ENCODE measurements at regions not wholly inside any gene's neighbourhood (a gene's known extent, or its start where the extent isn't known, plus 50 kb on each side); places are given as distances from the start of the nearest gene placed in this dataset.

DNA sequence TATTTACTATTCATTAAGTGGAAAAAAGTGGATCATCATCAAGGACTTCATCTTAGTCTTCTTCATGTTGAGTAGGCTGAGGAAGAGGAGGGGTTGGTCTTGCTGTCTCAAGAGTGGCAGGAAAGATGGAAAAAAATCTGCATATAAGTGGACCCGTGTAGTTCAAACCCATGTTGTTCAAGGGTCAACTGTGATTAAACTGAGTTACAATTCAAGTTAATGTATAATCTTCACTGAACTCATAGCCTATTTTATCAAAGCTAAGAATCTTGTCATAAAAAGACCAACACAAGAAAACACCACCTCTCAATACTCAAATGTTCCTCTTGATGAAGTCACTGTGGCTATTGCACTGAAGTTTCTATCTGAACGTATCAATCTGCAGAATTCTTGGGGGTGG is 260.2 kb downstream of the FNDC1 start:
- no peaks in the 10 kb centered on the region for H4K20me1 ChIP-seq (ENCODE audit: insufficient read depth, poor library complexity, severe bottlenecking)
- H3K4me2 ChIP-seq, result no peak overlapping the region
- H3K9me2 ChIP-seq (replicated peaks; ENCODE audit: insufficient read depth), result no peaks in the 10 kb centered on the region
- WGBS (ENCODE audit: low lambda C conversion rate, missing lambda C conversion rate), result 28% methylated on average over 2 of the region's 2 CpGs
- H3K9me3 ChIP-seq (ENCODE audit: low read depth), result no peaks in the 10 kb centered on the region
- no peaks in the 10 kb centered on the region for H3K4me1 ChIP-seq (ENCODE audit: insufficient read depth)
- no peak for DNase-seq (ENCODE audit: low spot score)
- H3K27me3 ChIP-seq, result no peaks in the 10 kb centered on the region
- no peaks in the 10 kb centered on the region for H3K36me3 ChIP-seq (replicated peaks; ENCODE audit: insufficient read depth, low read depth)
- TF ChIP-seq, protein P1, sequence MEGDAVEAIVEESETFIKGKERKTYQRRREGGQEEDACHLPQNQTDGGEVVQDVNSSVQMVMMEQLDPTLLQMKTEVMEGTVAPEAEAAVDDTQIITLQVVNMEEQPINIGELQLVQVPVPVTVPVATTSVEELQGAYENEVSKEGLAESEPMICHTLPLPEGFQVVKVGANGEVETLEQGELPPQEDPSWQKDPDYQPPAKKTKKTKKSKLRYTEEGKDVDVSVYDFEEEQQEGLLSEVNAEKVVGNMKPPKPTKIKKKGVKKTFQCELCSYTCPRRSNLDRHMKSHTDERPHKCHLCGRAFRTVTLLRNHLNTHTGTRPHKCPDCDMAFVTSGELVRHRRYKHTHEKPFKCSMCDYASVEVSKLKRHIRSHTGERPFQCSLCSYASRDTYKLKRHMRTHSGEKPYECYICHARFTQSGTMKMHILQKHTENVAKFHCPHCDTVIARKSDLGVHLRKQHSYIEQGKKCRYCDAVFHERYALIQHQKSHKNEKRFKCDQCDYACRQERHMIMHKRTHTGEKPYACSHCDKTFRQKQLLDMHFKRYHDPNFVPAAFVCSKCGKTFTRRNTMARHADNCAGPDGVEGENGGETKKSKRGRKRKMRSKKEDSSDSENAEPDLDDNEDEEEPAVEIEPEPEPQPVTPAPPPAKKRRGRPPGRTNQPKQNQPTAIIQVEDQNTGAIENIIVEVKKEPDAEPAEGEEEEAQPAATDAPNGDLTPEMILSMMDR (IDR thresholded peaks at IDR 0.05; ENCODE audit: poor library complexity), result no peak
- TF ChIP-seq EZH2 (IDR thresholded peaks at IDR 0.05; ENCODE audit: borderline replicate concordance) (no peak), EZH2phosphoT487 (IDR thresholded peaks at IDR 0.05; ENCODE audit: low read depth, severe bottlenecking, unreplicated experiment) (no peak)
- H3K4me3 ChIP-seq, result no peak overlapping the region
- no peaks in the 10 kb centered on the region for H3K79me2 ChIP-seq
- no peak overlapping the region for H3K27ac ChIP-seq
- no peak overlapping the region for H2AFZ ChIP-seq

DNA sequence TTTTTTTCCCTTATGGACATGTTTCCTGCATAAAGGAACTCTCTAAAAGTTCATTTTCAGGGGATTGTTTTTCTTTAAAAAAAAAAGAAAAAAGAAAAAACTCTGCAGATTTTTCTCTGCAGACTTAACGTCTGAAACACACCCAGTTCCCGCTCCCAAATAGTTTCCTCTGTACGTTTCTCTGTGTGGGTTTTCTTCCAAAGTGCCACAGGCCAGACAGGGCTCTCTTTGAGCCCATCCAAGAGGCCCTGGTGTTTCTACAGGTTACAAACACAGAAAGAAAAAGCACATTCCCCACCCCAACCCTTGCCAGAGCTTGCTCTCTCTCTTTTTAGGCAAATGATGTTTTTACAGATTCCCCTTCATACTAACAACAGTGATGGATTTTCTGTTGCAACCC is 258.6 kb downstream of the FNDC1 start:
- Histone ChIP-seq H3K27ac (no peak overlapping the region), H3K4me3 (no peak overlapping the region), H3K36me3 (replicated peaks; ENCODE audit: insufficient read depth, low read depth) (no peaks in the 10 kb centered on the region), H3K4me2 (no peak overlapping the region), H3K79me2 (no peaks in the 10 kb centered on the region), H4K20me1 (ENCODE audit: insufficient read depth, poor library complexity, severe bottlenecking) (no peaks in the 10 kb centered on the region), H3K4me1 (ENCODE audit: insufficient read depth) (no peaks in the 10 kb centered on the region), H2AFZ (no peak overlapping the region), H3K27me3 (no peaks in the 10 kb centered on the region), H3K9me2 (replicated peaks; ENCODE audit: insufficient read depth) (no peaks in the 10 kb centered on the region), H3K9me3 (ENCODE audit: low read depth) (no peaks in the 10 kb centered on the region)
- WGBS (ENCODE audit: low lambda C conversion rate, missing lambda C conversion rate), result 63% methylated on average over 3 of the region's 3 CpGs
- no peak for DNase-seq (ENCODE audit: low spot score)
- TF ChIP-seq, protein P1 (IDR thresholded peaks at IDR 0.05; ENCODE audit: poor library complexity), result no peak
- no peak for TF ChIP-seq EZH2phosphoT487 (IDR thresholded peaks at IDR 0.05; ENCODE audit: low read depth, severe bottlenecking, unreplicated experiment)
- no peak for TF ChIP-seq EZH2 (IDR thresholded peaks at IDR 0.05; ENCODE audit: borderline replicate concordance)

DNA sequence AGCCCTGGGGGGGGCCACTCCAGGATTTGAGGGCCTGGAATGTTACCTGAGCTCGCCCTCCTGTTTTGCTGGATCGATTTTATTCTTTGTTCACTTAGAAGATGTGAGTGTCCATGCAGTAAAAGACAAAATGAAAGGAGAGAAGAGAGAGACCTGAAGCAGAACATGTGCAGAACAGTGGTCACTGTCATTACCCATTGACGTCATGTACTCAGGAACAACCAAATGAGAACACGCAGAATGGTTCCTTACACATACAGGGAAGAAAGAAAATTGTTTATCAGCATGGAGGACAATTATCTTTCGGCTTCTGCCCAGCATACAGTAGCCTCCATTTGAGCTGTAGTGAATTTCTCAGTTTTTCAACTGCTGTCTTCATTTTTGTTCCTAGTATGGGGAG is 258.1 kb downstream of the FNDC1 start:
- Histone ChIP-seq H3K9me2 (replicated peaks; ENCODE audit: insufficient read depth) (no peaks in the 10 kb centered on the region), H2AFZ (no peak overlapping the region), H4K20me1 (ENCODE audit: insufficient read depth, poor library complexity, severe bottlenecking) (no peaks in the 10 kb centered on the region), H3K27me3 (no peaks in the 10 kb centered on the region), H3K4me3 (no peak overlapping the region), H3K4me1 (ENCODE audit: insufficient read depth) (no peaks in the 10 kb centered on the region), H3K9me3 (ENCODE audit: low read depth) (no peaks in the 10 kb centered on the region), H3K4me2 (no peak overlapping the region), H3K27ac (no peak overlapping the region), H3K79me2 (no peaks in the 10 kb centered on the region), H3K36me3 (replicated peaks; ENCODE audit: insufficient read depth, low read depth) (no peaks in the 10 kb centered on the region)
- no peak for TF ChIP-seq EZH2 (IDR thresholded peaks at IDR 0.05; ENCODE audit: borderline replicate concordance)
- TF ChIP-seq EZH2phosphoT487 (IDR thresholded peaks at IDR 0.05; ENCODE audit: low read depth, severe bottlenecking, unreplicated experiment), result no peak
- TF ChIP-seq, protein P1 (IDR thresholded peaks at IDR 0.05; ENCODE audit: poor library complexity), result no peak
- WGBS (ENCODE audit: low lambda C conversion rate, missing lambda C conversion rate), result 80% methylated on average over 5 of the region's 5 CpGs
- no peak for DNase-seq (ENCODE audit: low spot score)

DNA sequence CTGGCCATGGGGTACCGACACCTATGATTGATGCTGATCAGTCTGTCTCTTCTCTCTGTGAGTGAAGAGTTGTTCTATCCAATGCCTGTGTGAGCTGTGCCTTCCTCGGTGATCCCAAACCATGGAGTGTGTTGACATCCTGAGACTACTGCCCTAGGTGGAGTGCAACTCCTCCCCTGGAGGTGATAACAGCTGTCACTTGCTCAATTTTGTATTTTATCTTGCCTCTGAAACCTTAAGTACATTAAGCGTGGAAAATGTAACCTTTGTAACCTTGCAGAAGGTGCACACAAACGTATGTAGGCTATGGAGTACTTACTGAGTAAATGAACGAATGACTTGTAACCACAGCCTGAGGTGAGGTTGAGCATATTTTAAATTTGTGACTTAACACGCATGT is 256.2 kb downstream of the FNDC1 start:
- no peaks in the 10 kb centered on the region for H3K9me3 ChIP-seq (ENCODE audit: low read depth)
- TF ChIP-seq EZH2phosphoT487 (IDR thresholded peaks at IDR 0.05; ENCODE audit: low read depth, severe bottlenecking, unreplicated experiment), result no peak
- TF ChIP-seq EZH2 (IDR thresholded peaks at IDR 0.05; ENCODE audit: borderline replicate concordance), result no peak
- no peaks in the 10 kb centered on the region for H3K4me1 ChIP-seq (ENCODE audit: insufficient read depth)
- DNase-seq (ENCODE audit: low spot score), result no peak
- no peaks in the 10 kb centered on the region for H3K9me2 ChIP-seq (replicated peaks; ENCODE audit: insufficient read depth)
- no peak overlapping the region for H2AFZ ChIP-seq
- WGBS (ENCODE audit: low lambda C conversion rate, missing lambda C conversion rate), result 78% methylated on average over 6 of the region's 6 CpGs
- H3K4me2 ChIP-seq, result no peak overlapping the region
- no peak overlapping the region for H3K27ac ChIP-seq
- no peaks in the 10 kb centered on the region for H4K20me1 ChIP-seq (ENCODE audit: insufficient read depth, poor library complexity, severe bottlenecking)
- no peaks in the 10 kb centered on the region for H3K79me2 ChIP-seq
- H3K4me3 ChIP-seq, result no peak overlapping the region
- no peaks in the 10 kb centered on the region for H3K27me3 ChIP-seq
- no peaks in the 10 kb centered on the region for H3K36me3 ChIP-seq (replicated peaks; ENCODE audit: insufficient read depth, low read depth)

Measured in hepatocyte (in vitro differentiated cells).